ENCODE measurements at regions not wholly inside any gene's neighbourhood (a gene's known extent, or its start where the extent isn't known, plus 50 kb on each side); places are given as distances from the start of the nearest gene placed in this dataset.

DNA sequence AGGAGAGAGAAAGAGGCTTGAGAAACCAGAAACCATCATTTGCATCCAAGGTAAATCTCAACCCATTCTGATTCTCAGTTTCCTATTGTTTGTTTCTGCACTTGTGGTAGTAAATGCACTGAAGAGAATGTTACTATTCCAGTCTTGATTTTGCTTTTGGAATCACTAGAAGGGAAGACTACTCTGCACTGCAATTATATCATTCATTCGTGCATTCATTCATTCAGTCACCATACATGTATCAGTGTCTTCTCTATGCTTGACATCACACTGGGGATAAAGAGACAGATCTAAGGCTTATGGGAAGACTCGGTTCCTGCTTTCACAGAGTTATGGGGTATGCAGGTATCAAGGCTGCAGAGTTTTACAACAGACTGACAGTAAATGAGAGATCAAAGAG, 90.3 kb upstream of the EGLN3 start:
- DNase-seq (ENCODE audit: low read depth, low spot score): no peak
- no peak overlapping the region for H3K4me3 ChIP-seq (ENCODE audit: low read depth, low read length)
- no peak for TF ChIP-seq CTCF (IDR thresholded peaks at IDR 0.05; ENCODE audit: low read depth, low read length)
- in situ Hi-C loops (cut with HindIII; ENCODE audit: low sequenced_read_pairs): no loop called here

DNA sequence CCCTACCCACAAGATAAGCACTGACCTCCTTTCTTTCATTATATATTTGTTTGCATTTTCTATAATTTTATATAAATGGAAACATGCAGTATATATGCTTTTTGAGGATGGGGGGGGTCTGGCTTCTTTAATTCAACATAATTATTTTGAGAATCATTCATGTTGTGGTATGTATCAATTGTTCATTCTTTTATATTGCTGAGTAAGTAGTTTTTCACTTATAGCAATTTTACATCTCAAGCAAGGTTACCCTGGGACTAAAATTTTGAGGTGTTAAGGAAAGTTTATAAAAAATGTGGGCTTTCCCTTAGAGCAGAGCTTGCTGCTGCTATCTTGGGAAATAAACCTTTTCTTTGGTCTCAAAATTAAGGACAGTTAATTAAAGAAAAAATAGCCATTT, 89.9 kb upstream of the EGLN3 start:
- no peak for TF ChIP-seq CTCF (IDR thresholded peaks at IDR 0.05; ENCODE audit: low read depth, low read length)
- no peak for DNase-seq (ENCODE audit: low read depth, low spot score)
- no peak overlapping the region for H3K4me3 ChIP-seq (ENCODE audit: low read depth, low read length)
- in situ Hi-C loops (cut with HindIII; ENCODE audit: low sequenced_read_pairs): no loop called here

DNA sequence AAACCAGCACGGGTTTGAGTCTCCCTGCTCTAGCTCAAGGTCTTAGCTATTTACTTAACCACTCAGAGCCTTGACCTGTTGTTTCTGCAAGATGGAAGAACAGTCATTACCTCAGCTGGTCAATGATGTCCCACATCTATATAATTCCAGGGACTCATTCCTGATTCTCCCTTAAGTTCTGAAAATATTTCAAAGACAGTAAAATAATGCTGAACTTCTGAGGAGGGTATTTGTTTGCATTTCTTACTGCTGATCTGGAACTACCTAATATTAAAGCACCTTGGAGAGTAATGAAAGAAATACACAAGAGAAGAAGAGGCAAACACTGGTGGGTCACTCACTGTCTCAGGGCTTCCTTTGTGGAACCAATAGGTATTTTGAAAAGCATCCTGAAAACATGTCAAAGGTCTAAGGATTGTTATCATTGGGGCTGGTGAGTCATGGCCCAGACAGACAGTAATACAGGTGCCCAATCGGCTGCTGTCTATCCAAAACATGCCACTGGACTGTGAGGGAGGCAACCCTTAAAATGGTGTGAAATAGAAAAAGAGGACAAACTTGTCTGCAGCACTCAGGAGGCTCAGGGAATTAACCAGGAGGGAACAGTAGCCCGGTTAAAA, 88.7 kb upstream of the EGLN3 start:
- in situ Hi-C loops (cut with HindIII; ENCODE audit: low sequenced_read_pairs): no loop called here
- DNase-seq (ENCODE audit: low read depth, low spot score): no peak
- TF ChIP-seq CTCF (IDR thresholded peaks at IDR 0.05; ENCODE audit: low read depth, low read length): no peak
- H3K4me3 ChIP-seq (ENCODE audit: low read depth, low read length): no peak overlapping the region

- no peak overlapping the region for H3K4me3 ChIP-seq (ENCODE audit: low read depth, low read length)
- no peak for TF ChIP-seq CTCF (IDR thresholded peaks at IDR 0.05; ENCODE audit: low read depth, low read length)
- no peak for DNase-seq (ENCODE audit: low read depth, low spot score)
- in situ Hi-C loops (cut with HindIII; ENCODE audit: low sequenced_read_pairs): no loop called here
Observed at GRCh38 chr14:34038358-34039057, 87.6 kb upstream of the EGLN3 start.

- H3K4me3 ChIP-seq (ENCODE audit: low read depth, low read length): no peak overlapping the region
- in situ Hi-C loops (cut with HindIII; ENCODE audit: low sequenced_read_pairs): no loop called here
- DNase-seq (ENCODE audit: low read depth, low spot score): no peak
- TF ChIP-seq CTCF (IDR thresholded peaks at IDR 0.05; ENCODE audit: low read depth, low read length): no peak
Observed at GRCh38 chr14:34036319-34036766, 85.5 kb upstream of the EGLN3 start.

DNA sequence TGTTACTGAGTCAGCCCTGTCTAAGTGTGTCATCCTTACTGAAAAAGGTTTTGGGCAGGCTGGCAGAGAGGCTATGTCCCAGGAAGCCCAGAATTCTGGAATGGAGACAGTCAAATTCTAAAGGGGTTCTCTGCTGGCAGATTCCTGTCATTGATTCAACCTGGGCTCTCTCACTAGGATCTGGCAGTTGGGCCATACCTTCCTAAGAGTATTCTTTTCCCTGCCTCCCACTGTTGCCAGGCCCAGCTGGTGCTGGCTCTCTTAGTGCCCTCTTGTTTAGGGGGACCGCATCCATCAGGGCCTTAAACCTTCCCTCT, 85.0 kb upstream of the EGLN3 start:
- no peak for DNase-seq (ENCODE audit: low read depth, low spot score)
- TF ChIP-seq CTCF (IDR thresholded peaks at IDR 0.05; ENCODE audit: low read depth, low read length): no peak
- in situ Hi-C loops (cut with HindIII; ENCODE audit: low sequenced_read_pairs): no loop called here
- no peak overlapping the region for H3K4me3 ChIP-seq (ENCODE audit: low read depth, low read length)
